ENCODE measurements at regions not wholly inside any gene's neighbourhood (a gene's known extent, or its start where the extent isn't known, plus 50 kb on each side); places are given as distances from the start of the nearest gene placed in this dataset.
A peak's percentile ranks its signal among the peaks of the same experiment; 100 is the strongest.

GRCh38 chr3:193048127-193048526 lies 130.5 kb upstream of the MB21D2 start:
- POLR2A ChIA-PET = no interaction called here

GRCh38 chr3:193049935-193050334 lies 132.3 kb upstream of the MB21D2 start:
- Mint-ChIP-seq H3K9me3 (no peaks in the 10 kb centered on the region), H3K36me3 (no peaks in the 10 kb centered on the region), H3K4me3 (no peak overlapping the region), H3K4me1 (peaks cover 16% of the 10 kb centered on the region), H3K27me3 (ENCODE audit: low read depth) (no peaks in the 10 kb centered on the region), H3K27ac (no peak overlapping the region)
- TF ChIP-seq OVOL2 (CRISPR knock-in tag; IDR thresholded peaks at IDR 0.05; ENCODE audit: borderline replicate concordance) = no peak
- no peak for TF ChIP-seq HMGA2 (CRISPR knock-in tag; IDR thresholded peaks at IDR 0.05)
- TF ChIP-seq MLX (CRISPR knock-in tag; IDR thresholded peaks at IDR 0.05) = no peak
- TF ChIP-seq ZNF423 (CRISPR knock-in tag; IDR thresholded peaks at IDR 0.05) = no peak
- TF ChIP-seq RELA (CRISPR knock-in tag; IDR thresholded peaks at IDR 0.05; ENCODE audit: borderline replicate concordance) = no peak
- no peak for TF ChIP-seq MXD4 (CRISPR knock-in tag; IDR thresholded peaks at IDR 0.05; ENCODE audit: borderline replicate concordance)
- TF ChIP-seq ZNF281 (CRISPR knock-in tag; IDR thresholded peaks at IDR 0.05) = no peak
- no peak for TF ChIP-seq AFF4 (CRISPR knock-in tag; IDR thresholded peaks at IDR 0.05; ENCODE audit: borderline replicate concordance)
- TF ChIP-seq CREM (CRISPR knock-in tag; IDR thresholded peaks at IDR 0.05) = no peak
- CTCF ChIA-PET = no interaction called here
- POLR2A ChIA-PET = no interaction called here
- ATAC-seq (no peak), DNase-seq (ENCODE audit: low spot score) (no peak)

More at GRCh38 chr3:193048127-193048526, 130.5 kb upstream of the MB21D2 start:
- Mint-ChIP-seq H3K27me3 (ENCODE audit: low read depth) (no peaks in the 10 kb centered on the region), H3K4me3 (no peak overlapping the region), H3K36me3 (no peaks in the 10 kb centered on the region), H3K9me3 (no peaks in the 10 kb centered on the region), H3K27ac (no peak overlapping the region; the same call in 1 of the 2 replicates), H3K4me1 (peaks cover 16% of the 10 kb centered on the region)
- TF ChIP-seq RORB (CRISPR knock-in tag; IDR thresholded peaks at IDR 0.05) = no peak
- no peak for TF ChIP-seq GABPB1 (CRISPR knock-in tag; IDR thresholded peaks at IDR 0.05)
- no peak for TF ChIP-seq ATF1 (CRISPR knock-in tag; IDR thresholded peaks at IDR 0.05)
- TF ChIP-seq CREB1 (CRISPR knock-in tag; IDR thresholded peaks at IDR 0.05) = no peak
- no peak for ATAC-seq
- CTCF ChIA-PET = no interaction called here
- DNase-seq (ENCODE audit: low spot score) = no peak

GRCh38 chr3:193051314-193051713 lies 133.7 kb upstream of the MB21D2 start:
- Mint-ChIP-seq H3K4me1 (peaks cover 16% of the 10 kb centered on the region), H3K9me3 (no peaks in the 10 kb centered on the region), H3K27me3 (ENCODE audit: low read depth) (no peaks in the 10 kb centered on the region), H3K36me3 (no peaks in the 10 kb centered on the region), H3K27ac (peak overlapping the region; percentile 20), H3K4me3 (no peak overlapping the region)
- ChIA-PET CTCF (no interaction called here), POLR2A (no interaction called here)
- DNase-seq (ENCODE audit: low spot score) (no peak), ATAC-seq (no peak)
- no peak for TF ChIP-seq MAX (CRISPR knock-in tag; IDR thresholded peaks at IDR 0.05)
- TF ChIP-seq NR2C2 (CRISPR knock-in tag; IDR thresholded peaks at IDR 0.05) = no peak
- no peak for TF ChIP-seq ZBTB21 (CRISPR knock-in tag; IDR thresholded peaks at IDR 0.05; ENCODE audit: borderline replicate concordance)
- TF ChIP-seq PRRX2 (CRISPR knock-in tag; IDR thresholded peaks at IDR 0.05) = no peak
- no peak for TF ChIP-seq RELA (CRISPR knock-in tag; IDR thresholded peaks at IDR 0.05; ENCODE audit: borderline replicate concordance)
- TF ChIP-seq USF2 (CRISPR knock-in tag; IDR thresholded peaks at IDR 0.05) = no peak
- TF ChIP-seq FOXP4 (CRISPR knock-in tag; IDR thresholded peaks at IDR 0.05) = no peak
- no peak for TF ChIP-seq ZNF512 (CRISPR knock-in tag; IDR thresholded peaks at IDR 0.05; ENCODE audit: borderline replicate concordance)
- TF ChIP-seq CREM (CRISPR knock-in tag; IDR thresholded peaks at IDR 0.05) = no peak
- TF ChIP-seq NFE2L1 (CRISPR knock-in tag; IDR thresholded peaks at IDR 0.05) = no peak
- no peak for TF ChIP-seq ELF4 (CRISPR knock-in tag; IDR thresholded peaks at IDR 0.05; ENCODE audit: low read depth)
